Renal pelvis (tissue), 1 donor: ENCODE measurements at regions not wholly inside any gene's neighbourhood (a gene's known extent, or its start where the extent isn't known, plus 50 kb on each side); places are given as distances from the start of the nearest gene placed in this dataset.

Experiments used
- DNase-seq: peaks from one replicate; pipeline ENCODE4 v3.0.0-alpha.2; 2013

DNA sequence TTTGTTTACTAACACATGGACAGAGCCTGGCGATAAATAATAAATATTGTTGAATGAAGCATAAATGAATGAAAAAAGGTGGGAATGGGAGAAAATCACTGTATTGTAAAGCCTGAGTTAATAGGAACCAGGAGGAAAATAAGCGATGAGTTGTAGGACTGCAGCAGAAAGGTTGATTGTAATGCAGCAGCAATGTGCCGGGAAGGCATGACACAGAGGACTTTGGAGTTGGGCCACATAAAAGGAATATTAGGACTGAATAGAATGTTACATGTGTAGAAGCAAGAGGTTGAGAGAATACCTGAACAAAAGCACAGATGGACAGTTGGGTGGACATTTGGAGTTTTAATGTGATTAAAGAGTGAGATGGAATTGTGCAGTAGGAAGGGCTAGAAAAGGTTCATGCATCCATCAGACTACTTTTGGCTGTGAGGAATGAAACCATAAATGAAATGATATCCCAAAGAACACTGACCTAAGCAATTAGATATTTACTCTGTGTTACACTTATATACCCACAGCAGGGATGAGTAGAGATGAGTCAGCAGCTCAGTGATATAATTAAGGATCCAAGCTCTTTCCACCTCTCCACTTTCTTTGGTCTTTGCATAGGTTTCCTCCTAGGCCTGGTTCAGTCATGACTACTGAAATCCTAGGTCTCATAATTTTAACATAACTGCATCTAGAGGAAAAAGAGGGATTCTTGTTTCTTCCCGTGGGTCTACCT lies 55.4 kb downstream of the CCER1 start:
- DNase-seq, result no peak

DNA sequence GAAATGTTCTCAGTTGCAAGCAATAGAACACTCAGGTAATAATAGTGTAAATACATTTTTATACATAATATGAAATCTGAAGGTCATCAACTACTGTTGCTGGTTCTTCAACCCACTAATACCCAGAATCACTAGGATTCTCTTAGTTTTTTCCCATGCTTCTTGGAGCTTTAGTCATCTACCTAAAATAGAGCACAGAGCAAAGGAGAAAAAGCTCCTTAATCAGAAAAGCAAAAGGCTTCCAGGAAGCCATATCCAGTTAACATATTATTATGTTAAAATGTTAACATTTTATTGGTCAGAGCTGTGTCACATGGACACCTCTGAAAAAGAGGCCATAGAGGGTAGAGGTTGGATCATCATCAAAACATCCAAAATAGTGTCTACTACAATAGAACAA lies 57.0 kb downstream of the CCER1 start:
- DNase-seq, result no peak

DNA sequence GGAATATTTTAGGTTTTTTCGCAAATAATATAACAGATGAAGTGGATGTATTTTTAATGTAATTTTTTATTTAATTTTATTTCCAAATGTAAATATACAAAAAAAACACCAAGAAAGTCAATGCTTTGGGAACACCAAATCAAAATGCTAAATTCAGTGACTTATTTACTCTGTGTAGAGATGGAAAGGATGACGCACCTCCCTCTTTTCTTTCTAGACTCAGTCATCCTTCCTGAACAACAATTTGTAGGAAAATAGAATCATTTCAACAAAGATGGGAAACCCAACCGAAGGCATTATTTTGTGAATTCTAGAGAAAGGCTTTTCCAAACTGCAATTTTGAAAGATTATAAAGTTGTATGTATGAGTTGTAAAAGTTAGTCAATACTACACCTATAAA lies 57.7 kb downstream of the CCER1 start:
- DNase-seq, result no peak

DNA sequence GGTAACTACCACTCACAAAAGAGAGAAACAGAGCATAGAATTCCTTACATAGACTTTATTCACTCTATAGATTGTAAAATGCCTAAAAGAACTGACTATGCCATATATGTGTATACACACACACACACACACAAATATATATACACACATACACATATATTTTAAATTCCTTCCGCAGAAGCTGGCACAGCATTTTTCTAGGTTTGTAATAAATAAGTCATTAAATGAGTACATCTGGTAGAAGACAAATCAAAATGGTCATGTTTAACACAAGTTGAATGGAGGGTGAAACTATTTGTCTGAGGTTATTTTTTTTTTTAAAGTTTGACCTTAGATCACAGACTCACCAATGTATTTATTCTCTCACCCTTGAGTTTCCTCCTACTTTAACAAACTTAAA lies 58.2 kb downstream of the CCER1 start:
- DNase-seq, result no peak

DNA sequence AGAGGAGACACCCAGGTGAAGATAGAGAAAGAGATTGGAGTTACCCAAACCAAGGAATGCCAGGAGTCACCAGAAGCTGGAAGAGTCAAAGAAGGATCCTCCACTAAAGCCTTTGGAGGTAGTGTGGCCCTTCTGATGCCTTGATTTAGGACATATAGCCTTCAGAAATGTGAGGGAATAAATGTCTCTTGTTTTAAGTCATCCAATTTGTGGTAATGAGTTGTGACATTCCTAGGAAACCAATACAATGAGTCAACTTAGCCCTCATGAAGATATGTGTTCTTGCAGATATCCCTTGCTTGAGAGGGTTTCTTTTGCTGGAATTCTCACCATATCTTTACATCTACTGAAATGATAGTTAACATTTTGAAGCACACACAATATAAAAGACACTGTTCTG lies 58.8 kb downstream of the CCER1 start:
- no peak for DNase-seq

DNA sequence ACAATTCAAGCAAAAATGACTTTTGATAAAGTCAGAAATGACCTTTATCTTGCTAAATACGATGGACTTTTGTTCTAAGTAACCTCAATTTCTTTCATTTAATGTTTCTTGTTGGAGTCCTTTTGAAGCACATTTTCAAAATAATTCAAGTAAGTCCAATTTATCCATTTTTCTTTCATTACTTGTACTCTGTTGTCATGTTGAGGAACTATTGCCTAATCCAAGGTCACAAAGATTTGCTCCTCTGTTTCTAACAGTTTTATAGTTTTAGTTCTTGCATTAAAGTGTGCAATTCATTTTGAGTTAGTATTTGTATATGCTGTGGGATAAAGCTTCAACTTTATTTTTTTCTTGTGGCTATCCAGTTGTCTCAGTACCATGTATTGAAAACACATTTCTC lies 66.7 kb downstream of the CCER1 start:
- DNase-seq, result no peak

DNA sequence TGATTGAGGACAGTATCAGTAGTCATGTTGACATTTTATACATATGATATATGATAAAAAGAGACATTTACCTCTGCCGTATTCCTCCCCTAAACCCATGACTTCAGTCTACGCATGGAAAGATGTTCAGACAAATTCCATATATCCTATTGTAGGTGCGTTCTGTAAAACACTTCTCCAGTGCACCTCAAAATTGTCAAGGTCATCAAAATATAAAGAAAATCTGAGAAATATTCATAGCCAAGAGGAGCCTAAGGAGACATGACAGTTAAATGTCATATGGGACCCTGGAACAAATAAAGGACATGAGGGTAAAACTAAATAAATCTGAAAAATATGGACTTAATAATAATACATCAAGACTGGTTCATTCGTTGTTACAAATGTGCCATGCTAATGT lies 71.5 kb downstream of the CCER1 start:
- no peak for DNase-seq

DNA sequence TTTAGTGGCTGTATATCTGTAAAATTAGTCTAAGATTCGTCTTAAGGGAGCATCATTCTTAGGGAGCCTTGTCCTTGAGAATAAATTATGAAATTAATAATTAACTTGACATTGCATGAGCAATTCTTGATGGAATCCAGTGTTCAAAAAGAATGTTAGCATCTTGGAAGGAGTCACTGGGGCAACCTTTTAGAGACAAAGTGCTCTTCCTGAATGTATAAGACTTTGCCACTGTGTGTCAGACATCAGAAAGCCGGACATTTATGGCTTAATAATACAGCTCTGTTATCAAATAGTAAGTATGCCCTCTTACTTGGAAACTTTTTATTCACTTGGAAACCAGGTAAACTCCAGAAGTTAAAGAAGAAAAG lies 83.3 kb downstream of the CCER1 start:
- no peak for DNase-seq

DNA sequence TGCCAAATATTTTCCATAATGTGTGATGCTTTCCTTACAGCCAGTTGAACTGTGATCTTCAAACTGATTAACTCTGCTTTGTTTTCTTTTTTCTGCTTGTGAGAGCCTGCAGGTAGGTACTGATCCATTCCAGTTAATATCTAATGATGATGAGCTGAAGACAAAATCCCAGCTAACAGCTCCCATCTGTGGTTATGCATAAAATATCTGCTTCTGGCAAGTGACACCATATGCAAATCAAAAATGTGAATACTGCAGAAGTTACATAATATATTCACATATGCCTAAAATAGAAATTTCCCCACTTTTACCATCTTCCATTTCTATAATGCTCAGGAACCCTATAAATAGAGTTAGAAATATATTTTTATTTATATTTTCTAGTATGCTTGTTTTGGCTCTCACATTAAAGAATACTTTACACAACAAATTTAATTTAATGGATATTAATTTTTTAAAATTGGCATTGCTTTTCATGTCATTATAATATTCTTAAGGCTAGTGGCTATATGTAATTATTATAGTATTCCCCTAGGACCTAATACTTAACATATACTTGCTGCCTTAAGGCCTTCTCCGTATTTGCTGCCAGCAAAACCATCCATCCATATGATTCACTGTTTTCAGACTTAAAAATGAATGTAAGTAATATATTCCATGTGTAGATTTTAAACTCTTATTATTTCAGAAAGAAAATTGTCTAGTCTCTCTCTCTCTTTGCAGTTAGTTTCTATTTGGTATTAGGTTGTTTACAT lies 83.8 kb downstream of the CCER1 start:
- DNase-seq, result no peak

DNA sequence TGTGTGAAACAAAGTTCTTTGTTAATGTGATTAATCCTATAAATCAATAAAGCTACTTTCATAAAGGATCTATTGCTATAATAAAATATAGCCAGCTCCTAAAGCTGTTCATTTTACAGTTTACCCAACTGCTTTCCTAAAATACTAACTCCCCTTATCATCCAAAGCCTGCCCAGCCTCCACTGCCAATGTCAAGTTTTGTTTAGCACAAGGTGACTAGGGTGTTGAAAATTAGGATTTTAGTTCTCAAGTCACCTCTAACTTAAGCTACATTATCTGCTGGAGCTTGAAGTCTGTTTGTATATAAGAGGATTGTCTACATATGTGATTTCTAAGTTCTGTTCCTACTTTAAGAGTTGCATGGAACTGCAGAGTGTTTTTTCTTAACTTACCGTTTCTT lies 86.3 kb downstream of the CCER1 start:
- DNase-seq, result no peak

DNA sequence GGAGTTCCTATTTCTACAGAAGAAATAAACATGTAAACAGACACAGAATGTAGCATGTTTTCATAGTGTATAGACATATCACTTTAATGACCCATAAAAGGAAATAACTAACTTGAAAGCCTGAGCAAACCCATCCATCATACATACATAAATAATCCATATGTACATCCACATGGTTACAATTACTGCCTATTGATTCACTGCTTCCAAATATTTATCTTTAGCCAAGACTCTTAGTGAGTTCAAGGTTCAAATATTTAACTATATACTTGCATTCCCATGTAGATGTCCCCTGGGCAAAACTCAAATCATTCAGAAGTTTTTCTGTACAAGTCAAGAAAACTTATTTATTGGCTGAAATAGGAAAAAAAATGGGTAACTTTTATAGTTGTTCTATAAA lies 95.4 kb downstream of the CCER1 start:
- peak; percentile 8 for DNase-seq

DNA sequence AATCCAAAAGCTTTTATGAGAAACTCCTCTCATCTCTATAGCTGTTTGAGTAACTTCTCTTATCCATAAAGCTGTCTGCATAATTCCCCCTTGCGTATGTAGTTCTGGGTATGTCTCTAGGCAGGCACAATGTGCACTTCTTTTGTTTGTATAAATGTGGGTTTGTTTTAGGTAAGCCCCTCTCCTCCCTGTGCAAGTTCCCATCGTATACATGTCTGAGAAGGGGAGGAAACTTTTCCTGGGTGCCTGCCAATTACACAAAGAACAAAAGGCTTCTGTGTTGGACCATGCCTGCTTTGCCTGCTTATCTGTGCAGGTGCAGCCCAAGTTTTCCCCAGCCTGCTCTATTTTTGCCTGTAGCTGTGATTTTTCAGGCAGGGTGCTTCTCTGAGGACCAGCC lies 96.7 kb downstream of the CCER1 start:
- peak; percentile 27 for DNase-seq

DNA sequence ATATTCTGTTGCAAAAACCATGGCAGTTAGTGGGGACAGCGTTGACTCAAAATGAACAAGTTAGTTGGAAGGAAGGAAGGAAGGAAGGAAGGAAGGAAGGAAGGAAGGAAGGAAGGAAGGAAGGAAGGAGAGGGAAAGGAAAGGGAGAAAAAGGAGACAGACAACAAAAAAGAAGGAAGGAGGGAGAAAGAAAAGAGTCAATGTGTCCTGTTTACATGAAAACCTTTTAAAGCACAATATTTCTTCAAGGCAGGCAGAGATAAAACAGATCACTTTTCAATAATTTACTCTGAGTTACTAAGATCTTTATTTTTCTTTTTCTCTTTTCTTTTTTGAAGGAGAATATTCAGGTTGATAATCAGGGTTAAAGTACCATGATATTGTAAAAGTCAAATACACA lies 99.4 kb downstream of the CCER1 start:
- DNase-seq, result no peak

DNA sequence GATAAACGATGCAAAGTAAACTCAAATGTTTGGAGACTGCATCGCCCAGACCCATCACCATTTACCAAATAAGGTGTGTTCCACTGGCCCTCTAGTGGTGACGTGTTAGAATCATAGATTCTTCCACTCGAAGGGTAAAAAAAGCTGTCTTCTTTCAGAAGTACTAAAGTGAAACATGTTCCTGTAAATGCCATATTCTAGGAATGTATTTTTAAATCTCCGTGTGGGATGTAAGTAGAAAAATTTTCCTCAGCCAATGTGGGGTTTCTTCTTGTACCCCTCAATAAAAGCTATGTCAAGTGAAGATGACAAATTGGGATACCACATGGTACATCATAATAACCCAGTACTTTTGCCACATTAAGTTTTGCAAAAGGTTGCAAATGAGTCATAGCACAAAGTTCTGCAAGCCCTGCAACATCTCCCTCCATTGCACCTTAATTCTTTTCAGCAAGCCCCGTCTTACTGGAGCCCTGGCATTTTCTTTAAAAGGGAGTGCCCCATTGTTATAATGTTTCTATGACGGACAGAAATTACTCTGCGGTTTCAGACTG lies 100.8 kb downstream of the CCER1 start:
- DNase-seq, result peak; percentile 36

DNA sequence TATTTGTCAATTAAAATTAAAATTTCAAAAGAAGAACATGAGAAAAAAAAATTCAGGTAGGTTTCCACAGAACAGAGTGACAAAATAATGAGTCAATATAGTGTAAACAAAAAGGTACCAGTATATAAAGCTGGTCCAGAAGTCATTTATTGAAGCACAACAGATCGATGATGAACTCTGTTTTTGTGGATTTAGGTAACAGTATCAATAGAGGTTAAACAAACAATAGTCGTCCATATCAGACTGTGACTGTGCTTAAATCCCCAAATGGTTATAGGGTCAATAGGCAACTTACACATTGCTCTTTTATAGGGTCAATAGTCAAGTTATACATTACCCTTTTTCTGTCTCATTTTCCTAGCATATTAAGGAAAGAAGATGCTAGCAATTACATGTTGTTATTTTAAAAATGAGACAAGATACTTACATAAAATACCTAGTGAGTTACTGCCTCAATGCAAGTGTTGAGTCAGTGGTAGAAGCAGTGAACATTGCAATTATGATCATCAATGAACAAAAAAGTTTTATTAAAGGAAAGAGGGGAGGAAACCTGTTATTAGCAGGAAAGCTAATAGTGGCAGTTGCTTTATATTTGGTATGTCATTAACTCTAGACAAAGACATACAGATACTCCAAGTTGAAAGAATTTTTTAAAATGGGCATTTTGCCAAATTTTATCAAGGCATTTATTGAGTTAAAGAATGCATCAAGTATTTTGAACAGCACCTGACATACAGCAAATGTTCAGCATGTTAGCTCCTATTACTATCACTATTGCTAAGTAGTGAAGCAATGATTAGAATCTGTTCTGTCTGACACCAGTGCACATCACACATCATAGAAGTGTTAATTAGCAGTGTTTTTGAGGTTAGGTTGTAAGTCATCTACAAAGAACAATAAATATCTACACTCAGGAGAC lies 102.9 kb downstream of the CCER1 start:
- DNase-seq, result no peak

DNA sequence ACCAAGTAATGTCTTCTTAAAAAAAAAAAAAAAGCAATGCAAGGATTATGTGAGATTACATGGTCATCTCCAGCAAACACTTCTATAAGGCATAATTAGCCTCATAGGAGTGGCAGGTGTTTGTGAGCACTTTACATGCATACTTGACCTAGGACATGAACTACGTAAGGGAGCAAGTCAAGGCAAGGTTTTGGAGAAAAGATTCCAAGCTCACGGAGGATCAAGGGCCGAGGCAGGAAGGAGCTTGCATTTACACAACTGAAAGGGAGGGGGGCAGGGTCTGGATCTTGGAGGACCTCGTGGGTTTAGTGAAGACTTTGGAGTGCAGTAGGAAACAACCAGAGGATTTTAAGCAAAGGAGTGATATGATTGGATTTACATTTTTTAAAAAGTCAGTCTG lies 112.5 kb downstream of the CCER1 start:
- no peak for DNase-seq

DNA sequence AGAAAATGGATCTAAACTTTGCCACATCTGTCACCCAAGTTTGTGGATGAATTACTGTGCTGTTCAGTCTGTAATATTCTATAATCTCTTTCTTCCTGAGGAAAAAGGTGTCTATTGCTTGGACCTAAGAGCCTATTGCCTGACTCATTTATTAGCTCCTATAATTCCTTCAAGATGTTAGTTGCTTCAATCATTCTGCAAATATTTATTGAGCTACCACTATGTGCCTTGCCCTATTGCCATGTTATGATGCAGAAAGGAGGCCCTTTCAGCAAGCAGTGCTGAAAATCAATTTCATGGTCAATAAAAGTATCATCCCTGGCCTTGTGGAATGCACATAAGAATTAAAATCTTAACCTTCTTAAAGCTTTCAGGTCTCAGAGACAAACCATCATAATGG lies 113.6 kb downstream of the CCER1 start:
- DNase-seq, result no peak

DNA sequence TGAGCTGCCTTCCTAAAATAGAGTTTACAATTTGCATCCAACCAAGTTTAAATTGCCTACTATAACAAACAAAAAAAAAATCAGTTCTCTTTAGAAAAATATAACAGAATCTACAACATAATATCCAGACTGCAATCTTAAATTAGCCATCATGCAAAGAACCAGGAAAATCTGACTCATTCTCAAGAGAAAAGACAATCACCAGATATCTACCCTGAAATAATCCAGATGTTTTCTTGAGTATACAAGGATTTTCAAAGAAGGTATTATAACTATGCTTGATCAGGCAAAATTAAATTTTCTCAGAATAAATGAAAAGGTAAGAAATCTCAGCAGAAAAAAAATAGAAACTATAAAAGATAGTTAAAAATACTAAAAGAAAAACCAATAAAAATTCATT lies 115.6 kb downstream of the CCER1 start:
- no peak for DNase-seq

DNA sequence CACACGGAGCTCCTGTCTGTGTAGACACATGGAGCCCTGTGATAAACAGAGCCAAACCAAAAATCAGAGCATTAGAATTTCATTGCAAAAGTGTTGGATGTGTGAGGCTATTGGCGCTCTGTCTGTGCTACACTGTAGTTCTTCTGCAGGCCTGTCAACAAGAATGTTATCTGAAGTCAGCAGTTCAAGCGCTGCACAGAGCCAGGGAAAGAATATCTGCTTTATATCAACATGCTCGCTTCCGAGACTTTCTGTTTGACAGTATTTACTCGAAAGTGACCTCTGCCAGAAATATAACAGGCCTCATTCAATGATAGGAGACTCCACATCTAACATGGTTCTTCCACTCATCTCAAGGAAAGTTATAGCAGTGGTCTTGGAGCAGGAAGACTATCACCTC lies 118.3 kb downstream of the CCER1 start:
- DNase-seq, result no peak

DNA sequence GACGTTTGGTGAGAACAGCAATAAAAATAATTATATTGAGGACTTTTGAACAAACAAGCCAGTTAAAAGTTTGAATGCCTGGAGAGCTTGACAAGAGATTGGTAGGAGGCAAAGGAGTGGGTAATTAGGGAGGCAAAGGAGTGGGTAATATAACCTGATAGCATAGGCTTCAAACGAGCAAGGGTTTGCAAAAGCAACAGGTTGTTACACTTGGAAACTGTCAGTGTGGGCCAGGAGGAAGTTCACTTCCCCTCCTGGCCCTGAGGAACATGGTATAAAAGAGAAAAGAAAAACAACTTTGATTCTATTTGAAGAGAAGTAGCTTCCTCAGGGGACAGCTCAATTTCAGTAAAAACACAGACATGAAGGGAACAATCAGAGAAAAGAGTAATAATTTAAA lies 121.7 kb downstream of the CCER1 start:
- DNase-seq, result no peak

DNA sequence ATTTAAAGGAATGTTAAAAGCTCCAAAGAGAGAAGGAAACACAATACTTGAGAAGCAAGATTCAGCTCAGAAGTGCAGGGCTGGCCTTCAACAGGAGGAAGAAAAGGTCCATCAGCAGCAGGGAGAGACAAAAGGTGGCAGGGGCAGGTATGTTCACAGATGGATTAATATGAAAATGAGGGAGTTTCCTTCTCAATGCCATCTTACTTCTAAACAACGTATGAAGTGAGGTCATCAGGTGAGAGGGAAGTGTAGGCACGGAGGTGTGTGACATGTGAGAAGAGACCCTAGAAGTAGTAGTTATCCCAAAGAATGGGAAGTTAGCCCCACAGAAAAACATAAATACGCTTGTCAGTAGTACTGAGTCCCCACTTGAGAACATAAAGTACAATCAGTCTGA lies 122.5 kb downstream of the CCER1 start:
- no peak for DNase-seq

DNA sequence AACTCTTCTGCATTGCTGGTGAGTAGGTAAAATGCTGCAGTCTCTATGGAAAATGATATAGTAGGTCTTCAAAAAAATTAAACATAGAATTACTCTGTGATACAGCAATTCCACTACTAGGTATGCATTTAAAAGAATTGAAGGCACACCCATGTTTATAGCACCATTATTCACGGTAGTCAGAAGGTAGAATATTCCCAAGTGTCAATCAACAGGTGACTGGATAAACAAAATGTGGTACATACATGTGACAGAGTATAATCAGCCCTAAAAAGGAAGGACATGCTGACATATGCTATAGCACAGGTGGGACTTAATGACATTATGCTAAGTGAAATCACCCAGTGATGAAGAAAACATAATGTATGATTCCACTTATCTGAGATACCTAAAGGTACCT lies 123.3 kb downstream of the CCER1 start:
- no peak for DNase-seq

DNA sequence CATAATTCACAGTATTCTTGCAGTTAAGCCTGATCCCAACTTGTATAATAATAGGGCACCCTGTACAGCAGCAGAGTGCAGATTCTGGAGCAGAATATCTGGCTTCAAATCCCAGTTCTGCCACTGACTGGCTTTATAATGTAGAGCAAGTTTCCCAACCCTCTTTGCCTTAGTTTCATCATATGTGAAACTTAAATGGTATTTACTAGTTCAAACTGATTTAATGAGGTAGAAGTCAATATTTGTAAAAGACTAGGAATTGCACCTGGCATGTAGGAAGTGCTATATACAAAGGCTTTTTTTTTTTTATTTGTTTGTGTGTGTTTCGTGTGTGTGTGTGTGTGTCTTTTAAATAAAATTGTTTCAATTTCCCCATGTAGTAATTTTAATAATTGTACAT lies 125.9 kb downstream of the CCER1 start:
- no peak for DNase-seq
